22Rv1 (cell line): ENCODE measurements at regions not wholly inside any gene's neighbourhood (a gene's known extent, or its start where the extent isn't known, plus 50 kb on each side); places are given as distances from the start of the nearest gene placed in this dataset.

Experiments used
- ZFX ChIP-seq: fragments of 450-650 bp; IDR thresholded peaks from 2 replicates; pipeline ENCODE4 v1.6.1; 2017; ENCODE audit warnings: antibody characterized with exemption, borderline replicate concordance
- TF ChIP-seq, protein P1 (sequence below): fragments of 450-650 bp; IDR thresholded peaks from 2 replicates; pipeline ENCODE4 v1.5.1; 2017; ENCODE audit warnings: mild to moderate bottlenecking

DNA sequence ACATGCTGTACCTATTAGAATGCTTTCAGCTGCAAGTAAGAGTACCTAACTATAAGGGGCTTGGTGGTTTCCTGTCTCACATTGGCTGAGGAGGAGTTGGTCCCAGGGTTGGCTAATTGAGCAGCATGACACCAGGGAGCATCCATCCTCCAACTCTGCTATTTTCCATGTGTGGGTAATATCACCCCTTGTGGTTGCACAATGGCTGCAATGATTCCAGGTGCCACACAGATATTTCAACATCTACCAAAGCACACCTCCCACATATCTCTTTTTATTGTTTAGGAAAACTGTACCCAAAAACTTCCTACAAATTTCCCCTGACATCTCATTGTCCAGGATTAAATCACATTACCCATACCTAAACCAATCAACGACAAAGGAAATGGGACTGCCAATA, 118.0 kb upstream of the EEA1 start:
- TF ChIP-seq, protein P1, sequence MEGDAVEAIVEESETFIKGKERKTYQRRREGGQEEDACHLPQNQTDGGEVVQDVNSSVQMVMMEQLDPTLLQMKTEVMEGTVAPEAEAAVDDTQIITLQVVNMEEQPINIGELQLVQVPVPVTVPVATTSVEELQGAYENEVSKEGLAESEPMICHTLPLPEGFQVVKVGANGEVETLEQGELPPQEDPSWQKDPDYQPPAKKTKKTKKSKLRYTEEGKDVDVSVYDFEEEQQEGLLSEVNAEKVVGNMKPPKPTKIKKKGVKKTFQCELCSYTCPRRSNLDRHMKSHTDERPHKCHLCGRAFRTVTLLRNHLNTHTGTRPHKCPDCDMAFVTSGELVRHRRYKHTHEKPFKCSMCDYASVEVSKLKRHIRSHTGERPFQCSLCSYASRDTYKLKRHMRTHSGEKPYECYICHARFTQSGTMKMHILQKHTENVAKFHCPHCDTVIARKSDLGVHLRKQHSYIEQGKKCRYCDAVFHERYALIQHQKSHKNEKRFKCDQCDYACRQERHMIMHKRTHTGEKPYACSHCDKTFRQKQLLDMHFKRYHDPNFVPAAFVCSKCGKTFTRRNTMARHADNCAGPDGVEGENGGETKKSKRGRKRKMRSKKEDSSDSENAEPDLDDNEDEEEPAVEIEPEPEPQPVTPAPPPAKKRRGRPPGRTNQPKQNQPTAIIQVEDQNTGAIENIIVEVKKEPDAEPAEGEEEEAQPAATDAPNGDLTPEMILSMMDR: no peak
- no peak for TF ChIP-seq ZFX
